T-cell (primary cell): ENCODE measurements at regions not wholly inside any gene's neighbourhood (a gene's known extent, or its start where the extent isn't known, plus 50 kb on each side); places are given as distances from the start of the nearest gene placed in this dataset.
A peak's percentile ranks its signal among the peaks of the same experiment; 100 is the strongest.
"Not testable (repeated sequence)": the region's sequence is repeated elsewhere in the genome, so short reads cannot be mapped to it uniquely, and the experiment has no call there.

Experiments
- ATAC-seq, 4 experiments: fragments of 200-7000 bp in 3 of 4; fragments of 150-1000 bp in 1 of 4; cut with Tn5 transposase; replicated peaks in 1 of 4; 1 replicate in 3 of 4; 2 replicates in 1 of 4; pipeline ENCODE4 v1.10.0; 2021; ENCODE audit warnings: moderate library complexity in 3 of 4, mild to moderate bottlenecking in 2 of 4, moderate number of reproducible peaks in 1 of 4
- CTCF ChIA-PET, 2 donors: fragments of 300-600 bp; sonication (Branson Sonifier 250); formaldehyde crosslinking; loops; one replicate each; lab custom pipeline; 2022; ENCODE audit warnings: antibody characterized with exemption in 2 of 2; lab: Charles Lee
- POLR2A ChIA-PET, 2 donors: fragments of 300-600 bp; sonication (Branson Sonifier 250); formaldehyde crosslinking; loops; one replicate each; lab custom pipeline; 2022; ENCODE audit warnings: antibody characterized with exemption in 2 of 2; lab: Charles Lee
- DNase-seq, 35 experiments: peaks; one replicate each; pipeline versions ENCODE4 v3.0.0 to v3.0.0-alpha.2; 2013 to 2023
- H3K27ac ChIP-seq: one replicate; pipeline ENCODE4 v1.5.1; 2013; ENCODE audit warnings: low read length
- H3K27me3 ChIP-seq, 2 experiments: replicated peaks in 1 of 2; 1 replicate in 1 of 2; 2 replicates in 1 of 2; pipeline versions ENCODE4 v1.6.1 to v1.7.0; 2013; ENCODE audit warnings: low read length in 1 of 2, mixed read lengths in 1 of 2; ENCODE audit not compliant: control insufficient read depth in 2 of 2, insufficient read depth in 2 of 2; ENCODE audit errors: extremely low read depth in 1 of 2
- H3K36me3 ChIP-seq, 2 donors: 1 replicate in 1 of 2; 2 replicates in 1 of 2; pipeline versions ENCODE4 v1.6.1 to v1.7.0; 2013; ENCODE audit warnings: low read length in 1 of 2; ENCODE audit not compliant: control insufficient read depth in 2 of 2, insufficient read depth in 1 of 2; ENCODE audit errors: extremely low read depth in 1 of 2
- H3K4me1 ChIP-seq, 2 experiments: 1 replicate in 1 of 2; 2 replicates in 1 of 2; pipeline versions ENCODE4 v1.6.1 to v1.7.0; 2013; ENCODE audit warnings: low read length in 2 of 2, mixed read lengths in 1 of 2; ENCODE audit not compliant: insufficient read depth in 2 of 2, control insufficient read depth in 1 of 2; ENCODE audit errors: extremely low read depth in 1 of 2
- H3K4me3 ChIP-seq, 2 donors: 1 replicate in 1 of 2; 2 replicates in 1 of 2; pipeline versions ENCODE4 v1.5.1 to v1.7.0; 2013; ENCODE audit warnings: mild to moderate bottlenecking in 2 of 2, low read length in 1 of 2, moderate library complexity in 1 of 2; ENCODE audit not compliant: control insufficient read depth in 1 of 2; ENCODE audit errors: extremely low read depth in 1 of 2
- H3K9me3 ChIP-seq: 2 replicates; pipeline ENCODE4 v1.7.0; 2013
- H3K27ac Mint-ChIP-seq, 2 donors: one replicate each; pipeline ENCODE4 v1.8.0; 2020 to 2021; ENCODE audit warnings: mild to moderate bottlenecking in 2 of 2, mixed read lengths in 2 of 2
- H3K27me3 Mint-ChIP-seq, 2 donors: one replicate each; pipeline ENCODE4 v1.8.0; 2021 to 2022; ENCODE audit warnings: mixed read lengths in 2 of 2
- H3K36me3 Mint-ChIP-seq: one replicate; pipeline ENCODE4 v1.8.0; 2021; ENCODE audit warnings: mixed read lengths
- H3K4me1 Mint-ChIP-seq, 3 donors: one replicate each; pipeline ENCODE4 v1.8.0; 2020 to 2022; ENCODE audit warnings: mixed read lengths in 3 of 3, mild to moderate bottlenecking in 1 of 3
- H3K4me3 Mint-ChIP-seq, 3 donors: one replicate each; pipeline ENCODE4 v1.8.0; 2020 to 2022; ENCODE audit warnings: mild to moderate bottlenecking in 3 of 3, mixed read lengths in 3 of 3, moderate library complexity in 3 of 3
- H3K9me3 Mint-ChIP-seq, 3 donors: one replicate each; pipeline ENCODE4 v1.8.0; 2020 to 2022; ENCODE audit warnings: mixed read lengths in 3 of 3
- WGBS: methylation state at CpG from one replicate; pipeline ENCODE4 v1.1.5; 2013; ENCODE audit warnings: missing lambda C conversion rate; ENCODE audit not compliant: insufficient coverage; 5-methylcytosine and 5-hydroxymethylcytosine counted together

- CTCF ChIA-PET = interaction anchor here in 1 of 2 donors (1.1 kb wide), 1 partner anchor 12 kb away, joined by 3 read pairs; no protein-coding TSS in a partner anchor
- Histone ChIP-seq H3K27me3 (no peaks in the 10 kb centered on the region), H3K27ac (no peak overlapping the region), H3K4me1 (peaks cover 0 to 4% of the 10 kb centered on the region in 2 experiments), H3K36me3 (peaks cover 2 to 5% of the 10 kb centered on the region in 2 donors), H3K4me3 (no peak overlapping the region), H3K9me3 (no peaks in the 10 kb centered on the region)
- no CpG with 5 or more reads among the region's 2 CpGs for WGBS
- Mint-ChIP-seq H3K4me3 (no peak overlapping the region), H3K27ac (peak overlapping the region in 1 of 2 donors; percentile 33), H3K4me1 (peaks cover 0 to 4% (median 0%) of the 10 kb centered on the region in 3 donors), H3K27me3 (no peaks in the 10 kb centered on the region), H3K36me3 (peaks cover 7% of the 10 kb centered on the region), H3K9me3 (peaks cover 0 to 6% (median 3%) of the 10 kb centered on the region in 3 donors)
- no peak for DNase-seq
- ATAC-seq = no peak
- POLR2A ChIA-PET = interaction anchor here in 1 of 2 donors (0.6 kb wide), 1 partner anchor 1204 kb away, joined by 3 read pairs; no protein-coding TSS in a partner anchor
Measured at GRCh38 chr2:54042341-54042740, 71.5 kb upstream of the PSME4 start.

- CTCF ChIA-PET = no interaction called here
- Mint-ChIP-seq H3K4me3 (no peak overlapping the region), H3K36me3 (peaks cover 12% of the 10 kb centered on the region), H3K27ac (no peak overlapping the region), H3K9me3 (peaks cover 0 to 6% (median 3%) of the 10 kb centered on the region in 3 donors), H3K4me1 (no peaks in the 10 kb centered on the region), H3K27me3 (no peaks in the 10 kb centered on the region)
- Histone ChIP-seq H3K4me3 (no peak overlapping the region), H3K4me1 (peaks cover 0 to 4% of the 10 kb centered on the region in 2 experiments), H3K27me3 (no peaks in the 10 kb centered on the region), H3K27ac (no peak overlapping the region), H3K36me3 (peaks cover 2 to 5% of the 10 kb centered on the region in 2 donors), H3K9me3 (no peaks in the 10 kb centered on the region)
- POLR2A ChIA-PET = interaction anchor here in 1 of 2 donors (1.0 kb wide), 1 partner anchor 46 kb away, joined by 3 read pairs; no protein-coding TSS in a partner anchor
- ATAC-seq (peak in 3 of 4 experiments; percentile 24 to 80 (median 56)), DNase-seq (peak in 7 of 35 experiments; percentile 3 to 25 (median 14))
- 44% methylated on average over 3 of the region's 4 CpGs for WGBS
Measured at GRCh38 chr2:54041135-54041534, 70.3 kb upstream of the PSME4 start.

- no peaks in the 10 kb centered on the region for H3K9me3 ChIP-seq
- H3K9me3 Mint-ChIP-seq = peaks cover 0 to 6% (median 3%) of the 10 kb centered on the region in 3 donors
- ATAC-seq (no peak), DNase-seq (no peak)
- peaks cover 0 to 4% of the 10 kb centered on the region in 2 experiments for H3K4me1 ChIP-seq
- H3K4me3 Mint-ChIP-seq = no peak overlapping the region
- peak overlapping the region; percentile 24 for H3K27ac ChIP-seq
- no peaks in the 10 kb centered on the region for H3K27me3 ChIP-seq
- no peak overlapping the region for H3K27ac Mint-ChIP-seq
- H3K4me1 Mint-ChIP-seq = no peaks in the 10 kb centered on the region
- ChIA-PET CTCF (interaction anchor here in 1 of 2 donors (0.6 kb wide), 1 partner anchor 339 kb away, joined by 4 read pairs; no protein-coding TSS in a partner anchor), POLR2A (interaction anchor here in 1 of 2 donors (1.0 kb wide), 1 partner anchor 45 kb away, joined by 3 read pairs; no protein-coding TSS in a partner anchor)
- peaks cover 12% of the 10 kb centered on the region for H3K36me3 Mint-ChIP-seq
- peaks cover 2 to 5% of the 10 kb centered on the region in 2 donors for H3K36me3 ChIP-seq
- WGBS = no CpG with 5 or more reads among the region's 1 CpG
- no peak overlapping the region for H3K4me3 ChIP-seq
- H3K27me3 Mint-ChIP-seq = no peaks in the 10 kb centered on the region
Measured at GRCh38 chr2:54040685-54041084, 69.9 kb upstream of the PSME4 start.

GRCh38 chr2:54040250-54040649 lies 69.5 kb upstream of the PSME4 start:
- Histone ChIP-seq H3K27ac (no peak overlapping the region), H3K4me3 (no peak overlapping the region), H3K4me1 (peaks cover 0 to 4% of the 10 kb centered on the region in 2 experiments), H3K36me3 (peaks cover 2 to 5% of the 10 kb centered on the region in 2 donors), H3K27me3 (no peaks in the 10 kb centered on the region), H3K9me3 (no peaks in the 10 kb centered on the region)
- ChIA-PET CTCF (interaction anchor here in 1 of 2 donors (0.6 kb wide), 1 partner anchor 338 kb away, joined by 4 read pairs; no protein-coding TSS in a partner anchor), POLR2A (no interaction called here)
- Mint-ChIP-seq H3K4me1 (no peaks in the 10 kb centered on the region), H3K9me3 (peaks cover 0 to 5% (median 2%) of the 10 kb centered on the region in 3 donors), H3K36me3 (peaks cover 10% of the 10 kb centered on the region), H3K27me3 (no peaks in the 10 kb centered on the region), H3K27ac (no peak overlapping the region), H3K4me3 (no peak overlapping the region)
- DNase-seq (no peak), ATAC-seq (no peak)
- WGBS = 100% methylated on average over 2 of the region's 2 CpGs

- H3K27ac ChIP-seq = no peak overlapping the region
- Mint-ChIP-seq H3K4me1 (no peaks in the 10 kb centered on the region), H3K36me3 (peaks cover 5% of the 10 kb centered on the region), H3K9me3 (no peaks in the 10 kb centered on the region), H3K27ac (no peak overlapping the region), H3K4me3 (no peak overlapping the region), H3K27me3 (no peaks in the 10 kb centered on the region)
- ATAC-seq = no peak
- CTCF ChIA-PET = interaction anchor here (0.6 to 0.7 kb wide), 7 partner anchors 12 to 808 kb away, joined by 3 to 11 read pairs (median 5); no protein-coding TSS in a partner anchor
- H3K27me3 ChIP-seq = no peaks in the 10 kb centered on the region
- no peak overlapping the region for H3K4me3 ChIP-seq
- peaks cover 0 to 4% of the 10 kb centered on the region in 2 experiments for H3K4me1 ChIP-seq
- H3K9me3 ChIP-seq = no peaks in the 10 kb centered on the region
- POLR2A ChIA-PET = interaction anchor here (0.6 to 0.7 kb wide), 5 partner anchors 17 to 1151 kb away, joined by 3 to 10 read pairs (median 4); no protein-coding TSS in a partner anchor
- H3K36me3 ChIP-seq = peaks cover 1 to 2% of the 10 kb centered on the region in 2 donors
- no CpG with 5 or more reads among the region's 1 CpG for whole genome bisulfite sequencing
- DNase-seq = no peak
Measured at GRCh38 chr2:54038835-54039234, 68.0 kb upstream of the PSME4 start.

GRCh38 chr2:54031288-54031687 lies 60.5 kb upstream of the PSME4 start:
- H3K27me3 Mint-ChIP-seq, POLR2A ChIA-PET, H3K27ac ChIP-seq, ATAC-seq, H3K4me3 Mint-ChIP-seq, H3K4me3 ChIP-seq, H3K27ac Mint-ChIP-seq, H3K27me3 ChIP-seq, H3K9me3 Mint-ChIP-seq, H3K4me1 ChIP-seq, DNase-seq, CTCF ChIA-PET, H3K9me3 ChIP-seq, H3K36me3 ChIP-seq, H3K4me1 Mint-ChIP-seq: not testable (repeated sequence)
- H3K36me3 Mint-ChIP-seq = peaks cover 23% of the 10 kb centered on the region
- WGBS = no CpG with 5 or more reads among the region's 3 CpGs
